A673 (cell line): ENCODE measurements at regions not wholly inside any gene's neighbourhood (a gene's known extent, or its start where the extent isn't known, plus 50 kb on each side); places are given as distances from the start of the nearest gene placed in this dataset.

Experiments used
- EZH2 ChIP-seq: fragments of 200-600 bp; sonication (generic); IDR thresholded peaks from 2 replicates; pipeline ENCODE4 v1.6.1; 2017; ENCODE audit warnings: borderline replicate concordance, low read depth, mild to moderate bottlenecking, mixed read lengths, antibody characterized with exemption, low read length; ENCODE audit not compliant: poor library complexity, severe bottlenecking
- TF ChIP-seq, protein P1 (sequence below): fragments of 300-800, 200-600 bp; sonication (generic); conservative IDR thresholded peaks from 2 replicates; pipeline ENCODE4 v1.5.1; 2017; ENCODE audit warnings: low read depth, mild to moderate bottlenecking, antibody characterized with exemption, low read length, moderate library complexity, mixed read lengths

DNA sequence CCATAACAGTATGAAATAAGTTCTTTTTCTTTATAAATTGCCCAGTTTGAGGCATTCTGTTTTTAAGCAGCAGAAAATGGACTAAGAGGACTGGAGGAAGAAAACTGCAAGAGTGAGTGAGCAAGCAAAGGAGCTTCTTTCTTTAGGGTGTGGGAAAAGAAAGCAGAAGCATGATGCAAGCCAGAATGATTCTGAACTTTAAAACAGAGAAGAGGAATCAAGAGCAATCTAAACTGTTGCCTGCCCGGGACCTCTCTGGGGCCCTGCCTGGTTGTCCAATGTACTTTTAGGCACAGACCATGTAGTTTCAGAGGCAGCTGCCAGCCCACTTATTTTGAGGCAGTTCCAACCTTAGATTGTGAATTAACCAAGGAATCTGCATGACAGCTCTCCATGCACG, 186.3 kb downstream of the PLPP4 start:
- TF ChIP-seq EZH2, result no peak
- TF ChIP-seq, protein P1, sequence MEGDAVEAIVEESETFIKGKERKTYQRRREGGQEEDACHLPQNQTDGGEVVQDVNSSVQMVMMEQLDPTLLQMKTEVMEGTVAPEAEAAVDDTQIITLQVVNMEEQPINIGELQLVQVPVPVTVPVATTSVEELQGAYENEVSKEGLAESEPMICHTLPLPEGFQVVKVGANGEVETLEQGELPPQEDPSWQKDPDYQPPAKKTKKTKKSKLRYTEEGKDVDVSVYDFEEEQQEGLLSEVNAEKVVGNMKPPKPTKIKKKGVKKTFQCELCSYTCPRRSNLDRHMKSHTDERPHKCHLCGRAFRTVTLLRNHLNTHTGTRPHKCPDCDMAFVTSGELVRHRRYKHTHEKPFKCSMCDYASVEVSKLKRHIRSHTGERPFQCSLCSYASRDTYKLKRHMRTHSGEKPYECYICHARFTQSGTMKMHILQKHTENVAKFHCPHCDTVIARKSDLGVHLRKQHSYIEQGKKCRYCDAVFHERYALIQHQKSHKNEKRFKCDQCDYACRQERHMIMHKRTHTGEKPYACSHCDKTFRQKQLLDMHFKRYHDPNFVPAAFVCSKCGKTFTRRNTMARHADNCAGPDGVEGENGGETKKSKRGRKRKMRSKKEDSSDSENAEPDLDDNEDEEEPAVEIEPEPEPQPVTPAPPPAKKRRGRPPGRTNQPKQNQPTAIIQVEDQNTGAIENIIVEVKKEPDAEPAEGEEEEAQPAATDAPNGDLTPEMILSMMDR, result no peak
